ENCODE measurements at regions not wholly inside any gene's neighbourhood (a gene's known extent, or its start where the extent isn't known, plus 50 kb on each side); places are given as distances from the start of the nearest gene placed in this dataset.

- Mint-ChIP-seq H3K27ac (ENCODE audit: unreplicated experiment) (no peak overlapping the region), H3K9me3 (ENCODE audit: low read depth) (peaks cover 3% of the 10 kb centered on the region), H3K27me3 (ENCODE audit: low read depth) (no peaks in the 10 kb centered on the region), H3K4me1 (ENCODE audit: low read depth) (peaks cover 16% of the 10 kb centered on the region), H3K4me3 (ENCODE audit: unreplicated experiment) (no peak overlapping the region), H3K36me3 (ENCODE audit: low read depth) (no peaks in the 10 kb centered on the region)
- DNase-seq (ENCODE audit: low spot score) = no peak
- TF ChIP-seq, protein P1, sequence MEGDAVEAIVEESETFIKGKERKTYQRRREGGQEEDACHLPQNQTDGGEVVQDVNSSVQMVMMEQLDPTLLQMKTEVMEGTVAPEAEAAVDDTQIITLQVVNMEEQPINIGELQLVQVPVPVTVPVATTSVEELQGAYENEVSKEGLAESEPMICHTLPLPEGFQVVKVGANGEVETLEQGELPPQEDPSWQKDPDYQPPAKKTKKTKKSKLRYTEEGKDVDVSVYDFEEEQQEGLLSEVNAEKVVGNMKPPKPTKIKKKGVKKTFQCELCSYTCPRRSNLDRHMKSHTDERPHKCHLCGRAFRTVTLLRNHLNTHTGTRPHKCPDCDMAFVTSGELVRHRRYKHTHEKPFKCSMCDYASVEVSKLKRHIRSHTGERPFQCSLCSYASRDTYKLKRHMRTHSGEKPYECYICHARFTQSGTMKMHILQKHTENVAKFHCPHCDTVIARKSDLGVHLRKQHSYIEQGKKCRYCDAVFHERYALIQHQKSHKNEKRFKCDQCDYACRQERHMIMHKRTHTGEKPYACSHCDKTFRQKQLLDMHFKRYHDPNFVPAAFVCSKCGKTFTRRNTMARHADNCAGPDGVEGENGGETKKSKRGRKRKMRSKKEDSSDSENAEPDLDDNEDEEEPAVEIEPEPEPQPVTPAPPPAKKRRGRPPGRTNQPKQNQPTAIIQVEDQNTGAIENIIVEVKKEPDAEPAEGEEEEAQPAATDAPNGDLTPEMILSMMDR (IDR thresholded peaks at IDR 0.05) = no peak
Measured at GRCh38 chr1:100614570-100614969, 76.6 kb downstream of the GPR88 start.

GRCh38 chr1:100615686-100616085 is 77.7 kb downstream of the GPR88 start:
- H3K4me3 Mint-ChIP-seq (ENCODE audit: unreplicated experiment) = no peak overlapping the region
- TF ChIP-seq, protein P1 (IDR thresholded peaks at IDR 0.05) = no peak
- no peaks in the 10 kb centered on the region for H3K27me3 Mint-ChIP-seq (ENCODE audit: low read depth)
- peaks cover 16% of the 10 kb centered on the region for H3K4me1 Mint-ChIP-seq (ENCODE audit: low read depth)
- peaks cover 3% of the 10 kb centered on the region for H3K9me3 Mint-ChIP-seq (ENCODE audit: low read depth)
- no peaks in the 10 kb centered on the region for H3K36me3 Mint-ChIP-seq (ENCODE audit: low read depth)
- H3K27ac Mint-ChIP-seq (ENCODE audit: unreplicated experiment) = no peak overlapping the region
- no peak for DNase-seq (ENCODE audit: low spot score)

GRCh38 chr1:100616121-100616621 is 78.2 kb downstream of the GPR88 start:
- H3K27me3 Mint-ChIP-seq (ENCODE audit: low read depth) = no peaks in the 10 kb centered on the region
- H3K27ac Mint-ChIP-seq (ENCODE audit: unreplicated experiment) = no peak overlapping the region
- TF ChIP-seq, protein P1 (IDR thresholded peaks at IDR 0.05) = no peak
- no peak for DNase-seq (ENCODE audit: low spot score)
- no peak overlapping the region for H3K4me3 Mint-ChIP-seq (ENCODE audit: unreplicated experiment)
- no peaks in the 10 kb centered on the region for H3K36me3 Mint-ChIP-seq (ENCODE audit: low read depth)
- H3K9me3 Mint-ChIP-seq (ENCODE audit: low read depth) = peaks cover 3% of the 10 kb centered on the region
- H3K4me1 Mint-ChIP-seq (ENCODE audit: low read depth) = peaks cover 16% of the 10 kb centered on the region

DNA sequence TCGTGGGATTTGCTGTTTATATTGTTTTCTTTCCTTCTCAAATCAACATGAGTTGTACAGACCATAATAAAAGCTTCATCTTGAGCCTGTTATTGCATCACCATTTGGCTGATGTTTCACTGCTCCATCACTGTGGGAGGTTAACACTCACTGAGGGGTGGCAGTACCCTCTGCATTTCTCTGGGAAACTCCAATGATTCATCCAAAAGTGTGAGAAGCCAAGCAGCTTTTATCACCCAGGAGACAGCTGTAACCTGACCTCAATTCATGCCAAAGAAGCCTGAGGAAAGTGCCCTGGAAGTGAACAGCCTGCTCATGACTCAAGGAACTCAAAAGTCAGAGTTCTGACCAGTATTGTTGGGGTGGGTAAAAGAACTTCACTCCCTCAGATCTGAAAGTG is 84.1 kb downstream of the GPR88 start:
- no peak for DNase-seq (ENCODE audit: low spot score)
- Mint-ChIP-seq H3K4me1 (ENCODE audit: low read depth) (peaks cover 53% of the 10 kb centered on the region), H3K27me3 (ENCODE audit: low read depth) (no peaks in the 10 kb centered on the region), H3K36me3 (ENCODE audit: low read depth) (no peaks in the 10 kb centered on the region), H3K4me3 (ENCODE audit: unreplicated experiment) (no peak overlapping the region), H3K27ac (ENCODE audit: unreplicated experiment) (peak overlapping the region; percentile 93), H3K9me3 (ENCODE audit: low read depth) (peaks cover 3% of the 10 kb centered on the region)
- TF ChIP-seq, protein P1 (IDR thresholded peaks at IDR 0.05) = no peak

- H3K27me3 Mint-ChIP-seq (ENCODE audit: low read depth) = no peaks in the 10 kb centered on the region
- TF ChIP-seq, protein P1 (IDR thresholded peaks at IDR 0.05) = no peak
- peaks cover 3% of the 10 kb centered on the region for H3K9me3 Mint-ChIP-seq (ENCODE audit: low read depth)
- no peak for DNase-seq (ENCODE audit: low spot score)
- no peak overlapping the region for H3K4me3 Mint-ChIP-seq (ENCODE audit: unreplicated experiment)
- no peaks in the 10 kb centered on the region for H3K36me3 Mint-ChIP-seq (ENCODE audit: low read depth)
- peak overlapping the region; percentile 93 for H3K27ac Mint-ChIP-seq (ENCODE audit: unreplicated experiment)
- H3K4me1 Mint-ChIP-seq (ENCODE audit: low read depth) = peaks cover 58% of the 10 kb centered on the region
Measured at GRCh38 chr1:100622506-100622905, 84.6 kb downstream of the GPR88 start.

All from chondrocyte (in vitro differentiated cells).